EL (cell line): ENCODE measurements at regions not wholly inside any gene's neighbourhood (a gene's known extent, or its start where the extent isn't known, plus 50 kb on each side); places are given as distances from the start of the nearest gene placed in this dataset.
A peak's percentile ranks its signal among the peaks of the same experiment; 100 is the strongest.

Source experiments
- DNase-seq: peaks from one replicate; pipeline ENCODE4 v3.0.0-alpha.2; 2016

DNA sequence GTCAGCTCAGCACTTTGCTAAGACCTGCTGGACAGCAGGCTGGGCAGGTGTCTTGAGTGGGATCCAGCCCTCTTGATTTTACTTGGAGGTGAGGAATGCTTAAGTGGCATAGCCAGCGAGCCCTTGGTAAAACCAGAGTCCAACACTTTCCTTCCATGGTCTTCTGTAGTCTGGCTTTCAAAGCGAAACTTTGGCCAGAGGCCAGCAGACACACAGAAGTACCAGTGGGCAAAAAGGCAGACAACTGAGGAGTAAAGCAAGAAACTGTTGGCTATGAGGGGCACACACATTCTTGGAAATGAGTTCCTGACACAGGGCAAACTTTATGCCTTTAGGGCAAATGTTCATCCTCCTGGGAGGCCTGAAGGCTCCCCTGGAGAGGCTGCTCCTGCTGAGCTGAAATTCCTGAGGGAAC is 281.0 kb upstream of the POU3F1 start:
- peak; percentile 4 for DNase-seq

GRCh38 chr1:38326856-38327255 is 280.3 kb upstream of the POU3F1 start:
- DNase-seq = no peak

DNA sequence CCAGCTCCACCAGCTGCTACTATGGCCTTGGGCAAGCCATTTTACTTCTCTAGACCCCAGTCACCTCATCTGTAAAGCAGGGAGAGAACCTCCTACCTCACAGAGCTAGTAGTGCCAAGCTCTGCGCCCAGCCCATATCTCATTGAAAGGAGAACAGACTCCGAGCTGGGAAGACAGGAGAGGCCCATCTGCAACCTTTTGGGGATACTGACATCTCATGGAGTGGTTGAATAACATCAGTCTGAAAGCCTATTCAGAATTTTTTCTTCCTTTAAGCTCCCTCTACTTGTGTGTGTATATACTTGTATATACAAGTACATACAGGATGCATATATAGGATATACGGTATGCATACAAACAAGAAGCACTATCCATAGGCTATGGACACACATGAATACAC is 279.5 kb upstream of the POU3F1 start:
- DNase-seq = no peak

- DNase-seq = no peak
Observed at GRCh38 chr1:38312753-38313152, 266.2 kb upstream of the POU3F1 start.

DNA sequence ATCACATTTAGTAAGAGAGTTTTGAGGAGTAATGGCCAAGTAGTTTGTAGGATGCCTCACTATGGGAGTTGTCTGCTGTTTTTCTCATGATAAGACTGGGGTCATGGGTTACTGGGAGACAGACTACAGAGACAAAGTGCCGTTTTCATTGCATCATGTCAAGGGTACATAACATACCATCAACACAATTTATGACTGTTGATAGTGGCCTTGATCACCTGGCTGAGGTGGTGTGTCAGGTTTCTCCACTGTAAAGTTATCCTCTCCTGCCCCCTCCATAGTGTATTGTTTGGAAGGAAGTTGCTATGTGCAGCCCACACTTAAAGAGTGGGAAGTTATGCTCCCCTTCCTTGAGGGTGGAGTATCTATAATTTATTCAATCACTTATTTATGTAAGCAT is 263.5 kb upstream of the POU3F1 start:
- no peak for DNase-seq

GRCh38 chr1:38308780-38309179 is 262.2 kb upstream of the POU3F1 start:
- no peak for DNase-seq

GRCh38 chr1:38305666-38306065 is 259.1 kb upstream of the POU3F1 start:
- DNase-seq = no peak

GRCh38 chr1:38303843-38304242 is 257.2 kb upstream of the POU3F1 start:
- no peak for DNase-seq

DNA sequence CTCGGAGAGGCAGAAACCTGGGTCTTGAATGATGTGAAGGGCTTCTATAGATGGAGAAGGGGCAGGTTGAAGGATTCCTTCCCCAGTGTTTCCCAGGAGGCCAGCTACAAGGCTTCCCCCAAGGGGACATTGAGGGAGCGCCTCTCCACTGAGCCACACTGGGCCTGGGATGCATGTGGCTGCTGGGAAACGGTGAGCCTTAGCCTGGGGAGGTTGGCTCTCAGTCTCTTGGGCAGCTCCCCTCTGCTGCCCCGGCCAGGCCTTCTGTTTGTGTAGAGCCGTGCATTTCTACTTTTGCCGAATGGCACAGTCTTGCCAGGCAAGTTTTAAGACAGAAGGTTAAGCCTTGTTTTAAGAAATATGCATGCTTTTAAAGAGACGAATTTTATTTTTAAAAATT is 254.4 kb upstream of the POU3F1 start:
- no peak for DNase-seq

DNA sequence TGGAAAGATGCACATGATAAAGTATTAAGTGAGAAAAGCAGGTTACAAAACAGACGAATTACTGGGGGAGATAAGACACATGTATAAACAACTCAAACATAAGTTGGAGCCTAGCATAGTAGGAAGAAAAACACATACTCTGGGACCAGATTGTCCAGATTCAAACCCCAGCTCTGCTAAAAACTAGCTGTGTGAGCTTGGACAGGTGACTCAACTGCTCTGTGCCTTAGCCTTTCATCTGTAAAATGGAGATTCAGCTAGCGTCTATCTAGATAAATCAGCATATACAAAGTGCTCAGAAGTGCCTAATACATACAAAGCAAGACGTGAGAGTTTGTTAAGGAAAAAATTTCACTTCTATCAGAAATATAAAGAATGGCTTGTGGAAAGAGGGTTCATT is 254.0 kb upstream of the POU3F1 start:
- no peak for DNase-seq

DNA sequence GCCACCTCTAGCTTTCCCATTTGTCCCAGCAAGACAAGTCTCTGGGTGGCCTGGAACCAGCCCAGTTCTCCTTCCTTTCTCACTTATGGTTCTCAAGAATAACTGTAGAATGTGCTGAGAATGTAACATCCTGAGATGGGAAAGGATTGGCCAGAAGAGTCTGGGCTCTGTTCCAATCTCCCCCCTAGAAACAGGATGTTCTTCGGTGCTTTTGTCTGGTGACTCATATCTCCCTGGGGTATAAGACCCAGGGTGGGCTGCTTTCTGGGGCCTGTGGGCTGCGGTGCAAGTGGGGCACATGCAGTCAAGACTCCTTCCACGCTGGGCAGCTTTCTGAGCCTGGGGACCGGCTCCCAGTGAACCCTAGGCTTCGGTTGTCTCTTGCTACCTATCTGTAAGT is 251.2 kb upstream of the POU3F1 start:
- no peak for DNase-seq

GRCh38 chr1:38297246-38297645 is 250.7 kb upstream of the POU3F1 start:
- DNase-seq = no peak

- no peak for DNase-seq
Observed at GRCh38 chr1:38296047-38296446, 249.5 kb upstream of the POU3F1 start.

- DNase-seq = no peak
Observed at GRCh38 chr1:38293567-38293966, 247.0 kb upstream of the POU3F1 start.

GRCh38 chr1:38292969-38293368 is 246.4 kb upstream of the POU3F1 start:
- no peak for DNase-seq

DNA sequence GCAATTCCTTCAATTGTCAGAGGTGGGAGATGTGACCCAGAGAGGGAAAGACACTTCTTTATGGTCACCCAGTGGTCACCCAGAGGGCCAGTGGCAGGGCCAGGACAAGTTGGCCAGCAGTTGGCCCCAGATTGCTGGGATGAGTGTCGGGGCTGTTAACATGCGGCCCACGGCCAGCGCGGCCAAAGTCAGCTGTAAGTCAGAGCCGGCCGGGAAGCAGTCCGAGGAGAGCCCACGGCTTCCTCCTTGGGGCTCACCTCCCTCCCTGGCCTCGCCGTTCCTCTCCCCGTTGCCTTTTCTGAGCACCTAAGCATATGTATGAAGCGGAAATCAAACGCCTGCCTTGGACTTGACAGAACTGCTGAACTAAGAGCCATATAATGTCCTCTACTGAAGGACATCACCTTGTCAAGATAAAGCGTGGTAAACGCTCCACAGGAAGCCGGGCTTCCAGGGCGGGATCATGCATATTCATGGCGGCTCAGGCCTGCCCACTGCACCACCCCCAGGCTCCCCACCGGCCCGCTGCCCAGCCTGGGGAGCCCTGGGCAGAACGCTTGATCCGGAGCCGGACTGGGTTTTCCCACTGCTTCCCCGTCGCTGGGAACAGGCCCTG is 245.4 kb upstream of the POU3F1 start:
- DNase-seq = no peak

DNA sequence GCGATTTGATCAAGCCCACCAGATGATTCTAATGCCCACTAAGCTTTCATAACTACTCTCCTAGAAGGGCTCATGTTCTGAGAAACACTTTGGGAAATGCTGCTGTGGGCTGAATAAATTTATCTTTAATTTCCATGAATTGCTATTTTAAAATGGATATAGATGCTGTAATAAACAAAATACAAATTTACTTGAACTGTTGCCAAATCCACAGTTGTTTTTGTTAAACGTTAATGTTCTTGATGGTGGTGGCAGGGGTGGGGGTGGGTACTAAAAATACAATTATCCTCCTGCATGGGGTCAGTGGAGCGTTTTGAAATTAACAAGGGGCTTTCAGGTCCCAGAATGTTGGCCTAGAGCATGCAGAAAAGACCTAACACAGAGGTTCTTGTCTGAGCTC is 244.7 kb upstream of the POU3F1 start:
- DNase-seq = no peak

GRCh38 chr1:38289034-38289433 is 242.4 kb upstream of the POU3F1 start:
- no peak for DNase-seq

GRCh38 chr1:38287547-38287946 is 241.0 kb upstream of the POU3F1 start:
- no peak for DNase-seq

GRCh38 chr1:38287036-38287435 is 240.4 kb upstream of the POU3F1 start:
- DNase-seq = no peak

- no peak for DNase-seq
Observed at GRCh38 chr1:38285807-38286530, 239.4 kb upstream of the POU3F1 start.

DNA sequence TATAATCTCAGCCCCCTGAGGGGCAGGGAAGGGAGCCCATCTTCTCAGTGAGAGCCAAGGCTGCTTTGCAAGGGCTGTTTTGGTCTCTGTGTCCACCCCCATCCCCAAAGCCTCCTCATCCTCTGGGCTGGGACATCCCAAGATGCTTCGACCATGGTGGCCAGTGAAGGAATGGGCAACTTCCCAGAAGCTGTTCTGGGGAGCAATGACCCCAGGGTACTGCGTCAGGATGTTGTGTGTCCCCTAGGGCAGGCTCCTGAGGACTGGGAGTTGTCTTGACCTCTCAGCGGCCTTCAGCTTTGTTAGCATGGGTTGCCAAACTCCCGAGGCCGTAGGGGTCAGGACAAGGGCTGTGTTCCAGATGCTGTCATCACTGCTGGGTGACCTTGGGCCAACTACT is 238.4 kb upstream of the POU3F1 start:
- DNase-seq = no peak

DNA sequence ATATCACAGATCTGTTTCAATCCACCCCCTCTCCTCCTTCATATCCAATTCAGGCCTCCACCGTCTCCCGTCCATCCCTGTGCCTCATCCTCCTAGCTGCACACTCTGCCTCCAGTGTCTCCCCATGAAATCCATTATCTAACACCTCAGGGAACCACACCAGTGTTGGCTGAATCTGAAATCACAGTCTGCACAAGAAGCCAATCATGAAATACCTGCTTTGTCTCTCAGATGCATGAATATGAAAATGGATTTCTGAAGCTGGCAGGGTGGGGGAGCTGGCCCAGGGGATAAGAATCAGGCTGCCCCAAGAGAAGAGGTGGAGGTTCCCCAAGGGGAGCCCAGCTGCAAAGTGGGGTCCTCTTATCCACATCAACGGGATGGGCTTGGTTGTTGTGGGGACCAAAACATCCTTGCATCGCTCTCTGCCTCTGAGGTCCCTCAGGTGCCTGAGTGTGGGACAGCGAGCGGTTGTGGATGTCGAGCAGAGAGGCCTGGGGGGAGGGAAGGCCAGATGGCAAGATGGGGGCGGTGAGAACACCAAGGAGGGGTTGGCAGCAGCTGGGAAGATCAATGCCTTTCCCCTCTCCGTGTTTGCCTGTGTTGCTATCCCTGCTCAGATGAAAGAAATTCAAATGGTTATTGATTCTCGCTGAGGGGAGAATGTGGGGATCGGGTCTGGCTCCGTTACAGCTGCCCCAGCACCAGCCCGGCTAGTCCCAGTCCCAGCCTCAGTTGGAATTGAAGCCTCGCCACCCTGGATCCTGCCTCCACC is 237.3 kb upstream of the POU3F1 start:
- DNase-seq = no peak

GRCh38 chr1:38279148-38279547 is 232.6 kb upstream of the POU3F1 start:
- no peak for DNase-seq
